GM12878 (cell line): ENCODE measurements at regions not wholly inside any gene's neighbourhood (a gene's known extent, or its start where the extent isn't known, plus 50 kb on each side); places are given as distances from the start of the nearest gene placed in this dataset.
"Not testable (repeated sequence)": the region's sequence is repeated elsewhere in the genome, so short reads cannot be mapped to it uniquely, and the experiment has no call there.

Experiments
- ATAC-seq: fragments of 200-7000 bp; cut with Tn5 transposase; 3 replicates; pipeline ENCODE4 v1.9.1; 2020; ENCODE audit warnings: mild to moderate bottlenecking, moderate library complexity
- BruUV-seq: library from RNA; stranded (reverse); fragments of 400-500 nt; replicated peaks from 2 replicates; lab custom pipeline; 2021; lab: Mats Ljungman, UMichigan
- CTCF ChIA-PET: fragments of 300-600 bp; sonication (Branson Sonifier 250); formaldehyde crosslinking; extraction: SDS; loops from one replicate; lab custom pipeline; 2021; ENCODE audit warnings: inconsistent platforms; lab: Yijun Ruan, JAX
- POLR2A ChIA-PET: fragments of 350-600 bp; formaldehyde crosslinking; extraction: SDS; loops from one replicate; lab custom pipeline; 2021; ENCODE audit warnings: inconsistent platforms; lab: Charles Lee
- RAD21 ChIA-PET: fragments of 300-600 bp; sonication (Branson Sonifier 250); formaldehyde crosslinking; loops from one replicate; lab custom pipeline; 2023; ENCODE audit warnings: antibody characterized with exemption; ENCODE audit not compliant: unreplicated experiment; lab: Charles Lee
- SMC1A ChIA-PET: fragments of 300-600 bp; sonication (Branson Sonifier 250); formaldehyde crosslinking; loops from one replicate; lab custom pipeline; 2023; ENCODE audit not compliant: unreplicated experiment, uncharacterized antibody; lab: Charles Lee
- DNase-seq: peaks from one replicate; pipeline ENCODE4 v3.0.0-alpha.2; 2011; ENCODE audit warnings: low read depth, low spot score
- FAIRE-seq: peaks from 3 replicates; lab custom pipeline; 2011; peaks lifted over from hg19 to GRCh38; lab: Jason Lieb, UNC
- H2AFZ ChIP-seq: 2 replicates; pipeline ENCODE4 v1.6.0; 2011; ENCODE audit warnings: low read depth, low read length, control low read depth; ENCODE audit not compliant: control insufficient read depth
- H3K27ac ChIP-seq: 2 replicates; pipeline ENCODE4 v1.5.1; 2011; ENCODE audit warnings: control low read depth; ENCODE audit not compliant: control insufficient read depth, insufficient read depth
- H3K27me3 ChIP-seq, 2 experiments: replicated peaks in 1 of 2; 2 replicates each; pipeline versions ENCODE4 v1.6.0 to v1.6.1; 2011; ENCODE audit warnings: low read length in 1 of 2; ENCODE audit not compliant: control insufficient read depth in 2 of 2, insufficient read depth in 2 of 2
- H3K36me3 ChIP-seq, 2 experiments: 2 replicates each; pipeline ENCODE4 v1.5.1; 2011; ENCODE audit warnings: low read length in 1 of 2; ENCODE audit not compliant: control insufficient read depth in 2 of 2, insufficient read depth in 2 of 2
- H3K4me1 ChIP-seq: 2 replicates; pipeline ENCODE4 v1.6.1; 2011; ENCODE audit warnings: mild to moderate bottlenecking, low read length, moderate library complexity, mixed read lengths; ENCODE audit not compliant: control insufficient read depth, insufficient read depth
- H3K4me2 ChIP-seq: 2 replicates; pipeline ENCODE4 v1.6.0; 2011; ENCODE audit warnings: control low read depth; ENCODE audit not compliant: control insufficient read depth, insufficient read depth
- H3K4me3 ChIP-seq: fragments of 200-600 bp; sonication (generic); 2 replicates; pipeline ENCODE4 v1.5.1; 2016
- H3K79me2 ChIP-seq: 2 replicates; pipeline ENCODE4 v1.6.0; 2011; ENCODE audit warnings: low read length; ENCODE audit not compliant: control insufficient read depth, insufficient read depth
- H3K9ac ChIP-seq: 2 replicates; pipeline ENCODE4 v1.8.0; 2011; ENCODE audit warnings: low read length, control low read depth, mixed read lengths; ENCODE audit not compliant: control insufficient read depth, insufficient read depth
- H3K9me3 ChIP-seq: replicated peaks from 3 replicates; pipeline ENCODE4 v1.5.1; 2011; ENCODE audit warnings: mild to moderate bottlenecking, low read length; ENCODE audit not compliant: control insufficient read depth, insufficient read depth
- H4K20me1 ChIP-seq: 2 replicates; pipeline ENCODE4 v1.6.0; 2011; ENCODE audit not compliant: control insufficient read depth, insufficient read depth
- EP300 ChIP-seq, 2 experiments: fragments of 150-350 bp in 1 of 2; IDR thresholded peaks; 2 replicates each; pipeline ENCODE4 v1.6.1; 2011 to 2012; ENCODE audit warnings: low read depth in 2 of 2, low read length in 2 of 2, borderline replicate concordance in 1 of 2, improper control_type of control experiment in 1 of 2, inconsistent platforms in 1 of 2; ENCODE audit not compliant: control insufficient read depth in 1 of 2
- ESRRA ChIP-seq: IDR thresholded peaks from 2 replicates; pipeline ENCODE4 v1.6.1; 2012; ENCODE audit warnings: mild to moderate bottlenecking, low read length, improper control_type of control experiment
- HCFC1 ChIP-seq: fragments of 150-350 bp; IDR thresholded peaks from 2 replicates; pipeline ENCODE4 v1.6.1; 2014; ENCODE audit warnings: low read length
- HDGF ChIP-seq: fragments of 450-650 bp; IDR thresholded peaks from 2 replicates; pipeline ENCODE4 v1.6.1; 2016; ENCODE audit warnings: antibody characterized with exemption
- NR2F1 ChIP-seq: fragments of 450-650 bp; conservative IDR thresholded peaks from 2 replicates; pipeline ENCODE4 v1.6.1; 2017; ENCODE audit warnings: mild to moderate bottlenecking
- RAD51 ChIP-seq: fragments of 450-650 bp; IDR thresholded peaks from 2 replicates; pipeline ENCODE4 v1.6.1; 2016; ENCODE audit warnings: moderate library complexity, mild to moderate bottlenecking, inconsistent platforms
- RELA ChIP-seq: fragments of 450-650 bp; IDR thresholded peaks from 2 replicates; pipeline ENCODE4 v1.8.0; 2014; ENCODE audit warnings: borderline replicate concordance; ENCODE audit not compliant: partially characterized antibody
- SMAD5 ChIP-seq: IDR thresholded peaks from 2 replicates; pipeline ENCODE4 v1.6.1; 2016; ENCODE audit warnings: antibody characterized with exemption, low read depth
- TCF7 ChIP-seq: IDR thresholded peaks from 2 replicates; pipeline ENCODE4 v1.6.1; 2014; ENCODE audit warnings: antibody characterized with exemption, borderline replicate concordance
- YBX1 ChIP-seq: fragments of 450-650 bp; IDR thresholded peaks from 2 replicates; pipeline ENCODE4 v1.6.1; 2016; ENCODE audit warnings: antibody characterized with exemption
- ZBTB40 ChIP-seq: fragments of 450-650 bp; IDR thresholded peaks from 2 replicates; pipeline ENCODE4 v1.6.1; 2016; ENCODE audit warnings: mild to moderate bottlenecking, moderate library complexity, borderline replicate concordance
- ZNF217 ChIP-seq: fragments of 450-650 bp; IDR thresholded peaks from 2 replicates; pipeline ENCODE4 v1.6.1; 2017; ENCODE audit warnings: antibody characterized with exemption, mild to moderate bottlenecking
- WGBS: methylation state at CpG from one replicate; pipeline ENCODE4 v1.1.6; 2016; ENCODE audit warnings: low lambda C conversion rate; ENCODE audit not compliant: insufficient replicate concordance, insufficient coverage; ENCODE audit errors: missing lambda C conversion rate; 5-methylcytosine and 5-hydroxymethylcytosine counted together
- in situ Hi-C: fragments of 300-500 bp; cut with MboI; formaldehyde crosslinking; loops from 9 replicates; pipeline ENCODE4 v1.14.3; 2018; ENCODE audit warnings: mixed read lengths
- intact Hi-C: fragments of 100-400 bp; cut with micrococcal nuclease; formaldehyde crosslinking; loops from one replicate; pipeline ENCODE4 v1.14.2; 2022; ENCODE audit not compliant: unreplicated experiment

- ChIA-PET POLR2A (interaction anchor here (0.7 kb wide), 2 partner anchors 12 to 254 kb away, joined by 4 to 6 read pairs; no protein-coding TSS in a partner anchor), CTCF (interaction anchor here (0.6 kb wide), 1 partner anchor 276 kb away, joined by 3 read pairs; no protein-coding TSS in a partner anchor)
- ATAC-seq, FAIRE-seq, H3K9me3 ChIP-seq, DNase-seq, H3K79me2 ChIP-seq, H3K27ac ChIP-seq, in situ Hi-C loops, H3K36me3 ChIP-seq, H2AFZ ChIP-seq, H3K4me3 ChIP-seq, H3K4me2 ChIP-seq, RAD21 ChIA-PET, H3K4me1 ChIP-seq, H3K27me3 ChIP-seq, BruUV-seq, H3K9ac ChIP-seq, intact Hi-C loops, SMC1A ChIA-PET, H4K20me1 ChIP-seq: not testable (repeated sequence)
- 61% methylated on average over 6 of the region's 8 CpGs for WGBS
Observed at GRCh38 chr7:14967376-14967775, 64.8 kb upstream of the DGKB start.

- SMC1A ChIA-PET: interaction anchor here (0.8 to 1.6 kb wide), 3 partner anchors 8 to 57 kb away, joined by 3 to 6 read pairs (median 3); no protein-coding TSS in a partner anchor
- 0% methylated on average over 2 of the region's 2 CpGs for WGBS
- in situ Hi-C loops: no loop called here
- CTCF ChIA-PET: interaction anchor here (1.0 to 1.2 kb wide), 2 partner anchors 17 to 758 kb away, joined by 3 read pairs; no protein-coding TSS in a partner anchor
- H4K20me1 ChIP-seq: no peaks in the 10 kb centered on the region
- no peak overlapping the region for H3K4me3 ChIP-seq
- POLR2A ChIA-PET: no interaction called here
- no peak overlapping the region for H3K4me2 ChIP-seq
- no peak for TF ChIP-seq NR2F1
- TF ChIP-seq EP300 (IDR thresholded peaks at IDR 0.05; ENCODE audit: borderline replicate concordance in 1 of 2, control insufficient read depth in 1 of 2, low read depth in 2 of 2, low read length in 2 of 2): no peak
- TF ChIP-seq ESRRA: no peak
- TF ChIP-seq ZNF217: no peak
- TF ChIP-seq TCF7: no peak
- no peak for TF ChIP-seq ZBTB40
- TF ChIP-seq YBX1: no peak
- no peak for TF ChIP-seq SMAD5
- no peak for TF ChIP-seq HCFC1
- no peak for TF ChIP-seq HDGF
- no peak for TF ChIP-seq RELA
- no peak for TF ChIP-seq RAD51
- TF ChIP-seq, all 136 proteins: peak for 0
- FAIRE-seq (no peak), ATAC-seq (peak; percentile 47; the same call in 2 of the 3 replicates), DNase-seq (no peak)
- no peak overlapping the region for H3K9ac ChIP-seq
- H3K27me3 ChIP-seq: no peaks in the 10 kb centered on the region
- no peaks in the 10 kb centered on the region for H3K36me3 ChIP-seq
- intact Hi-C loops: no loop called here
- RAD21 ChIA-PET: no interaction called here
- no peak overlapping the region for H3K27ac ChIP-seq
- BruUV-seq: no TSS peak
- no peak overlapping the region for H2AFZ ChIP-seq
- H3K9me3 ChIP-seq: no peaks in the 10 kb centered on the region
- H3K4me1 ChIP-seq: no peaks in the 10 kb centered on the region
- H3K79me2 ChIP-seq: no peaks in the 10 kb centered on the region
Observed at GRCh38 chr7:14962778-14963177, 60.2 kb upstream of the DGKB start.
